Ureter (tissue), 1 donor: ENCODE measurements at regions not wholly inside any gene's neighbourhood (a gene's known extent, or its start where the extent isn't known, plus 50 kb on each side); places are given as distances from the start of the nearest gene placed in this dataset.

Source experiments
- DNase-seq: peaks from one replicate; pipeline ENCODE4 v3.0.0-alpha.2; 2020; ENCODE audit warnings: low spot score
- donor health status: DM: yes; HTN: yes; CAD: no.

- DNase-seq, result no peak
Observed at GRCh38 chr4:176902710-176903323, 110.1 kb upstream of the VEGFC start.

- no peak for DNase-seq
Observed at GRCh38 chr4:176906709-176907108, 114.0 kb upstream of the VEGFC start.

- no peak for DNase-seq
Observed at GRCh38 chr4:176910646-176911045, 117.9 kb upstream of the VEGFC start.

GRCh38 chr4:176919631-176920030 lies 126.9 kb upstream of the VEGFC start:
- no peak for DNase-seq

GRCh38 chr4:176920694-176921093 lies 128.0 kb upstream of the VEGFC start:
- no peak for DNase-seq

- no peak for DNase-seq
Observed at GRCh38 chr4:176921256-176921655, 128.5 kb upstream of the VEGFC start.

- no peak for DNase-seq
Observed at GRCh38 chr4:176924238-176924637, 131.5 kb upstream of the VEGFC start.

GRCh38 chr4:176925962-176926361 lies 133.2 kb upstream of the VEGFC start:
- DNase-seq, result no peak

GRCh38 chr4:176927117-176927516 lies 134.4 kb upstream of the VEGFC start:
- DNase-seq, result no peak

GRCh38 chr4:176927664-176928063 lies 134.9 kb upstream of the VEGFC start:
- no peak for DNase-seq

GRCh38 chr4:176939445-176939844 lies 146.7 kb upstream of the VEGFC start:
- no peak for DNase-seq

GRCh38 chr4:176945334-176945733 lies 152.6 kb upstream of the VEGFC start:
- no peak for DNase-seq

- no peak for DNase-seq
Observed at GRCh38 chr4:176949029-176949428, 156.3 kb upstream of the VEGFC start.

- DNase-seq, result no peak
Observed at GRCh38 chr4:176953021-176953420, 160.3 kb upstream of the VEGFC start.

- no peak for DNase-seq
Observed at GRCh38 chr4:176957353-176958118, 164.8 kb upstream of the VEGFC start.

GRCh38 chr4:176959980-176960379 lies 167.3 kb upstream of the VEGFC start:
- no peak for DNase-seq

GRCh38 chr4:176963121-176963520 lies 170.4 kb upstream of the VEGFC start:
- no peak for DNase-seq

GRCh38 chr4:176964116-176964691 lies 171.5 kb upstream of the VEGFC start:
- DNase-seq, result no peak

GRCh38 chr4:176967586-176967985 lies 174.9 kb upstream of the VEGFC start:
- no peak for DNase-seq

GRCh38 chr4:176968094-176968493 lies 175.4 kb upstream of the VEGFC start:
- no peak for DNase-seq

- DNase-seq, result no peak
Observed at GRCh38 chr4:176969011-176969410, 176.3 kb upstream of the VEGFC start.

- no peak for DNase-seq
Observed at GRCh38 chr4:176970853-176971252, 178.1 kb upstream of the VEGFC start.

- DNase-seq, result no peak
Observed at GRCh38 chr4:176971576-176972115, 178.9 kb upstream of the VEGFC start.
